Astrocyte (in vitro differentiated cells and primary cell): ENCODE measurements at regions not wholly inside any gene's neighbourhood (a gene's known extent, or its start where the extent isn't known, plus 50 kb on each side); places are given as distances from the start of the nearest gene placed in this dataset.

Source experiments
- DNase-seq: peaks from one replicate; pipeline ENCODE4 v3.0.0-alpha.2; 2010; ENCODE audit warnings: low read depth
- FAIRE-seq: peaks from 2 replicates; lab custom pipeline; 2011; peaks lifted over from hg19 to GRCh38; lab: Jason Lieb, UNC
- H2AFZ ChIP-seq: 2 replicates; pipeline ENCODE4 v1.6.0; 2012; ENCODE audit warnings: low read depth, low read length, inconsistent platforms
- H3K27ac ChIP-seq: 2 replicates; pipeline ENCODE4 v1.5.1; 2011; ENCODE audit warnings: low read depth, low read length, inconsistent platforms
- H3K27me3 ChIP-seq: 2 replicates; pipeline ENCODE4 v1.6.0; 2011; ENCODE audit warnings: low read length, inconsistent platforms; ENCODE audit not compliant: insufficient read depth
- H3K36me3 ChIP-seq: 2 replicates; pipeline ENCODE4 v1.5.1; 2011; ENCODE audit warnings: low read length, inconsistent platforms; ENCODE audit not compliant: insufficient read depth
- H3K4me1 ChIP-seq: 2 replicates; pipeline ENCODE4 v1.5.1; 2011; ENCODE audit warnings: low read length, inconsistent platforms; ENCODE audit not compliant: insufficient read depth
- H3K4me2 ChIP-seq: 2 replicates; pipeline ENCODE4 v1.6.0; 2012; ENCODE audit warnings: low read length, inconsistent platforms
- H3K4me3 ChIP-seq: 2 replicates; pipeline ENCODE4 v1.5.1; 2011; ENCODE audit warnings: low read depth, mild to moderate bottlenecking, low read length, inconsistent platforms; ENCODE audit not compliant: insufficient read depth
- H3K79me2 ChIP-seq: 2 replicates; pipeline ENCODE4 v1.6.0; 2012; ENCODE audit warnings: mild to moderate bottlenecking, low read length, inconsistent platforms; ENCODE audit not compliant: insufficient read depth
- H3K9ac ChIP-seq: 2 replicates; pipeline ENCODE4 v1.6.0; 2012; ENCODE audit warnings: mild to moderate bottlenecking, low read length, inconsistent platforms
- H3K9me3 ChIP-seq: 2 replicates; pipeline ENCODE4 v1.5.1; 2012; ENCODE audit warnings: low read depth, mild to moderate bottlenecking, low read length, inconsistent platforms; ENCODE audit not compliant: insufficient read depth
- H4K20me1 ChIP-seq: 2 replicates; pipeline ENCODE4 v1.6.0; 2012; ENCODE audit warnings: low read length, inconsistent platforms; ENCODE audit not compliant: insufficient read depth
- H3K27ac Mint-ChIP-seq: one replicate; pipeline ENCODE4 v1.8.0; 2021; ENCODE audit warnings: mild to moderate bottlenecking, mixed read lengths; ENCODE audit not compliant: unreplicated experiment
- H3K27me3 Mint-ChIP-seq: one replicate; pipeline ENCODE4 v1.8.0; 2021; ENCODE audit warnings: low read depth, mixed read lengths; ENCODE audit not compliant: unreplicated experiment
- H3K36me3 Mint-ChIP-seq: one replicate; pipeline ENCODE4 v1.8.0; 2021; ENCODE audit warnings: low read depth, mixed read lengths; ENCODE audit not compliant: unreplicated experiment
- H3K4me1 Mint-ChIP-seq: one replicate; pipeline ENCODE4 v1.8.0; 2021; ENCODE audit warnings: low read depth, mixed read lengths; ENCODE audit not compliant: unreplicated experiment
- H3K4me3 Mint-ChIP-seq: one replicate; pipeline ENCODE4 v1.8.0; 2021; ENCODE audit warnings: mild to moderate bottlenecking, moderate library complexity, mixed read lengths; ENCODE audit not compliant: unreplicated experiment
- H3K9me3 Mint-ChIP-seq: one replicate; pipeline ENCODE4 v1.8.0; 2021; ENCODE audit warnings: mild to moderate bottlenecking, mixed read lengths; ENCODE audit not compliant: unreplicated experiment
- EZH2 ChIP-seq: IDR thresholded peaks from 2 replicates; pipeline ENCODE4 v1.6.1; 2012; ENCODE audit warnings: mild to moderate bottlenecking, low read length, inconsistent platforms; ENCODE audit not compliant: insufficient read depth
- TF ChIP-seq, protein P1 (sequence below): IDR thresholded peaks from 2 replicates; pipeline ENCODE4 v1.5.1; 2011; ENCODE audit warnings: low read depth, mild to moderate bottlenecking, inconsistent platforms, low read length, moderate library complexity; ENCODE audit not compliant: insufficient read depth

DNA sequence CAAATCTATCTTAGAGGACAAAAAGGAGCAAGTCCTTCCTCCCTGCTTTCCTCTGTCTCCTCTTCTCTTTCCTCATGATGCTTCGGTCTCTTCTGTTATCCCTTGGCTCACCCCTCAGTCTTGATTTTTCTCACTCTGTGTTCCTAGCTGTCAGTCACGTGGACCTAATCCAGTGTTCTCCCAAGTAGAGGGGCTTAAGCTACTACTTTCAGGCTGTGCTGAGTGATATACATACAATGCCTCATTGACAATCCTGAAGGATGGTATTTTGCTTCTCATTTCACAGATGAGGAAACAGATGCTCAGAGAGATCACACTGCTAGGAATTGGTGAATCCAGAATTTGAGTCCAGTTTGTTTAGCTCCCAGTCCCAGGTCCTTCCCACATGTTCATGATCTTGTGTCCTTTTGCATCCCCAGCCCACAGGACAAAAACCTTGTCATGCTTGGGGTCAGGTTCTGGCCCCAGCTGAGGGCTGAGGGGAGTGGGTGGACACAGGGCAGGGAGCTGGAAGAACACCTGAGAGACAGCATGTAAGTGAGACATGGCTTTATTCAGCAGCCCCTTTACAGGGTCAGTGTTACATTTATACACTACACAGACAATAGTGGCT, 50.5 kb upstream of the KMT2E start:
- Histone ChIP-seq H3K4me2 (no peak overlapping the region), H3K79me2 (no peaks in the 10 kb centered on the region), H3K4me3 (no peak overlapping the region), H3K9me3 (no peaks in the 10 kb centered on the region), H2AFZ (no peak overlapping the region), H3K36me3 (no peaks in the 10 kb centered on the region), H4K20me1 (no peaks in the 10 kb centered on the region), H3K4me1 (peaks cover 23% of the 10 kb centered on the region), H3K27me3 (no peaks in the 10 kb centered on the region), H3K9ac (peak overlapping the region; percentile 41), H3K27ac (peak overlapping the region; percentile 29)
- H3K36me3 Mint-ChIP-seq, result peaks cover 3% of the 10 kb centered on the region
- DNase-seq, result no peak
- no peak for FAIRE-seq
- no peaks in the 10 kb centered on the region for H3K9me3 Mint-ChIP-seq
- H3K27me3 Mint-ChIP-seq, result no peaks in the 10 kb centered on the region
- no peak overlapping the region for H3K27ac Mint-ChIP-seq
- peaks cover 10% of the 10 kb centered on the region for H3K4me1 Mint-ChIP-seq
- TF ChIP-seq, protein P1, sequence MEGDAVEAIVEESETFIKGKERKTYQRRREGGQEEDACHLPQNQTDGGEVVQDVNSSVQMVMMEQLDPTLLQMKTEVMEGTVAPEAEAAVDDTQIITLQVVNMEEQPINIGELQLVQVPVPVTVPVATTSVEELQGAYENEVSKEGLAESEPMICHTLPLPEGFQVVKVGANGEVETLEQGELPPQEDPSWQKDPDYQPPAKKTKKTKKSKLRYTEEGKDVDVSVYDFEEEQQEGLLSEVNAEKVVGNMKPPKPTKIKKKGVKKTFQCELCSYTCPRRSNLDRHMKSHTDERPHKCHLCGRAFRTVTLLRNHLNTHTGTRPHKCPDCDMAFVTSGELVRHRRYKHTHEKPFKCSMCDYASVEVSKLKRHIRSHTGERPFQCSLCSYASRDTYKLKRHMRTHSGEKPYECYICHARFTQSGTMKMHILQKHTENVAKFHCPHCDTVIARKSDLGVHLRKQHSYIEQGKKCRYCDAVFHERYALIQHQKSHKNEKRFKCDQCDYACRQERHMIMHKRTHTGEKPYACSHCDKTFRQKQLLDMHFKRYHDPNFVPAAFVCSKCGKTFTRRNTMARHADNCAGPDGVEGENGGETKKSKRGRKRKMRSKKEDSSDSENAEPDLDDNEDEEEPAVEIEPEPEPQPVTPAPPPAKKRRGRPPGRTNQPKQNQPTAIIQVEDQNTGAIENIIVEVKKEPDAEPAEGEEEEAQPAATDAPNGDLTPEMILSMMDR, result no peak
- TF ChIP-seq EZH2, result no peak
- H3K4me3 Mint-ChIP-seq, result no peak overlapping the region

DNA sequence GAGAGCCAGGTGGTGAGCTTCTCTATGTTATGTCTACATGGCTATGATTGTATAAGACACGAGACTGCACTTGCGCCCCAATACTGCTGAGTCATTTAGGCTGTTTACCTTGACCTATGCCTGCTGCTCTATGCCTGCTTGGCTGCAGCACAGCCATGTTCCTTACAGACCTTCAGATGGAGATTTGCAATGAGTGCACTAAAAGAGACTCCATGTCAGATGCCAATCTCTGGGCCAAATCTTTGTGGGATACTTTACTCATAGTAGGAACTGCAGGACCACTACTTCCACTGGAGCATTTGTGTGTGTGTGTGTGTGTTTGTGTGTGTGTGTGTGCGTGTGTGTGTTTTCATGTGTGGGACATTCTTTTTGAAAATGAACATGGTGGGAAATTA, 50.0 kb upstream of the KMT2E start:
- DNase-seq (peak; percentile 72), FAIRE-seq (no peak)
- no peaks in the 10 kb centered on the region for H3K79me2 ChIP-seq
- H3K9me3 ChIP-seq, result no peaks in the 10 kb centered on the region
- Mint-ChIP-seq H3K27me3 (no peaks in the 10 kb centered on the region), H3K36me3 (peaks cover 3% of the 10 kb centered on the region), H3K27ac (no peak overlapping the region), H3K4me1 (peaks cover 10% of the 10 kb centered on the region), H3K4me3 (no peak overlapping the region), H3K9me3 (no peaks in the 10 kb centered on the region)
- H3K9ac ChIP-seq, result no peak overlapping the region
- TF ChIP-seq EZH2, result no peak
- TF ChIP-seq, protein P1, result no peak
- H4K20me1 ChIP-seq, result no peaks in the 10 kb centered on the region
- peak overlapping the region; percentile 29 for H3K27ac ChIP-seq
- H3K4me2 ChIP-seq, result peak overlapping the region; percentile 2
- no peak overlapping the region for H2AFZ ChIP-seq
- no peaks in the 10 kb centered on the region for H3K36me3 ChIP-seq
- peaks cover 23% of the 10 kb centered on the region for H3K4me1 ChIP-seq
- H3K4me3 ChIP-seq, result no peak overlapping the region
- H3K27me3 ChIP-seq, result no peaks in the 10 kb centered on the region
